IPS-11a (cell line): ENCODE measurements at regions not wholly inside any gene's neighbourhood (a gene's known extent, or its start where the extent isn't known, plus 50 kb on each side); places are given as distances from the start of the nearest gene placed in this dataset.

Source experiments
- H3K4me3 ChIP-seq: one replicate; pipeline ENCODE4 v1.5.1; 2013; ENCODE audit warnings: low read depth, low read length, control low read depth

DNA sequence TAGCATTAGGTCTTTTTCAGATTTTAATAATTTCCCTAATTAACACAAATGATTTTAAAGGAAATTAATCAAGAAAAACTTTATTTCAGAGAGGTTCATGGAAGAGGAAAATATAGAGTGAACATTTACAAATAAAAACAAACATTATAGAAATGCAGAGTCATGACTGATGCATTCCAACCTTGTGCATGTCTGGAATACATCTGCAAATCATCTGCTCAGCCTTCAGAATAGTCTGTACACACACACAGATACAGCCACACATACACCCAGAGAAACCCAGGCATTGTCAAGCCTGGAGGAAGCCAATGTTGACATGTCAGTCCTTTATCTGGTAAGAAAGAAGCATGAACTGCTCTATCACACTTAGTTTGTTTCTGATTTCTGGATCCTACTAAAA lies 61.3 kb upstream of the NFKB1 start:
- no peak overlapping the region for H3K4me3 ChIP-seq

DNA sequence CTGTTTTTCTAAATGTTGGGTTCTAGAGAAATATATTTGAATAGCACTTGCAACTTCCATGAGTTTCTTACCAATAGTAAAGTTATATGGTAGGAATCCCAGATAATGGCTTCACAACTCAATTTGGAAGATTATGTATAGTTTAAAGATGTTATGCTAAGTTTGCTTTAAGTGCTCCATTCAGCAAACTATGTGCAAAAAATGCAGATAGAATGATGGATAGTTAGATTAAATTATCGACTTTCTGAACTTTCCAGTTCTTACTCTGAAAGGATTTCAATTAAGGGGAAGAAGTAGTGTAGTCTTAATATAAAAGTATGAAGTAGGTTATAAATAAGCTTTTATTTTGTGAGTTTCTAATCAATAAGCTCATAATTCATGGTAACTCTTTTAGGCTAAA lies 60.7 kb upstream of the NFKB1 start:
- no peak overlapping the region for H3K4me3 ChIP-seq

- no peak overlapping the region for H3K4me3 ChIP-seq
Measured at GRCh38 chr4:102441978-102442911, 58.9 kb upstream of the NFKB1 start.

GRCh38 chr4:102444752-102445151 lies 56.4 kb upstream of the NFKB1 start:
- H3K4me3 ChIP-seq, result no peak overlapping the region

- H3K4me3 ChIP-seq, result no peak overlapping the region
Measured at GRCh38 chr4:102445213-102445612, 55.9 kb upstream of the NFKB1 start.

- no peak overlapping the region for H3K4me3 ChIP-seq
Measured at GRCh38 chr4:102447413-102447812, 53.7 kb upstream of the NFKB1 start.

DNA sequence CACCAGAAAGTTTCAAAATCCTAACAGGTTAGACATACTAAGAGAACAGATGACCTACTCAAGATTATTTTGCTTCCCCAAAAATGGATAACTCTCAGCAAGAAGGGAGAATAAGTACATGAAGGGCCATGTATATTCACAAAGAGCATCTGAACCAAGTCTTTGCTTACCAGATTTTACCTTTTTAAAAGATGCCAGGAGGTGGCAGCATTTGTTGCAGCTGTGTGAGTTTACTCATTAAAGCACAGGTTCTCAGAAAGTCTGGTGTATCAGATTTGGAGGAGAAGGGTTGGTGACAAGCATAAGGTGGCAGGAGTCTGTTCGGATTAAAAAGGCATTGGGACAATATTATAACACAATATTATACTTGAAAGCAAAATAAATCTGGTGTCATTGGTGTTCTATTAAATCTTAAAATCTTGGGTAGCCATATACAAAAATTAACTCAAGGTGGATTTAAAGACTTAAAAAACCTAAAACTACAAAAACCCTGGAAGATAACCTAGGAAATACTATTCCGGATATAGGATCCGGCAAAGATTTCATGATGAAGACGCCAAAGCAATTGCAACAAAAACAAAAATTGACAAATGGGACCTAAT lies 51.3 kb upstream of the NFKB1 start:
- H3K4me3 ChIP-seq, result no peak overlapping the region

DNA sequence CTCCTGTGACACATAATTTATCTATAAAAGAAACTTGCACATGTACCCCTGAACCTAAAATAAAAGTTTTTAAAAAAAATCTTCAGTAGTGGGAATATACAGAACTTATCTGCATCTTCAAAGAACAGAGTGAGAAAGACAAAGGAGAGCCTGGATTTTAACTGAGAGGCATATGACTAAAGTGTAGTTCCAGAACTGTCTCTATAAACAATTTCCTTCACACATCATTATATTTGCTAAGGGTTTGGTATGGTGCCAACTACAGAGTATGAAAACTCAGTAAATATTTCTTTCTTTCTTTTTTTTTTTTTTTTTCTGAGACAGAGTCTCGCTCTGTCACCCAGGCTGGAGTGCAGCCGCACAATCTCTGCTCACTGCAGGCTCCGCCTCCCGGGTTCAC lies 49.9 kb upstream of the NFKB1 start:
- no peak overlapping the region for H3K4me3 ChIP-seq
